22Rv1 (cell line): ENCODE measurements at regions not wholly inside any gene's neighbourhood (a gene's known extent, or its start where the extent isn't known, plus 50 kb on each side); places are given as distances from the start of the nearest gene placed in this dataset.

ENCODE experiments used
- CTCF ChIP-seq: fragments of 450-650 bp; IDR thresholded peaks from 2 replicates; pipeline ENCODE4 v1.5.1; 2017; ENCODE audit warnings: mild to moderate bottlenecking
- ZFX ChIP-seq: fragments of 450-650 bp; IDR thresholded peaks from 2 replicates; pipeline ENCODE4 v1.6.1; 2017; ENCODE audit warnings: antibody characterized with exemption, borderline replicate concordance

- TF ChIP-seq CTCF (no peak), ZFX (no peak)
Observed at GRCh38 chr10:2982146-2982545, 85.2 kb upstream of the PFKP start.
